OCI-M2 (cell line): ENCODE measurements at regions not wholly inside any gene's neighbourhood (a gene's known extent, or its start where the extent isn't known, plus 50 kb on each side); places are given as distances from the start of the nearest gene placed in this dataset.
"Not testable (repeated sequence)": the region's sequence is repeated elsewhere in the genome, so short reads cannot be mapped to it uniquely, and the experiment has no call there.

ENCODE experiments used
- DNase-seq: peaks from one replicate; lab custom pipeline; 2025; ENCODE audit not compliant: unreplicated experiment; lab: John Stamatoyannopoulos, UW

DNA sequence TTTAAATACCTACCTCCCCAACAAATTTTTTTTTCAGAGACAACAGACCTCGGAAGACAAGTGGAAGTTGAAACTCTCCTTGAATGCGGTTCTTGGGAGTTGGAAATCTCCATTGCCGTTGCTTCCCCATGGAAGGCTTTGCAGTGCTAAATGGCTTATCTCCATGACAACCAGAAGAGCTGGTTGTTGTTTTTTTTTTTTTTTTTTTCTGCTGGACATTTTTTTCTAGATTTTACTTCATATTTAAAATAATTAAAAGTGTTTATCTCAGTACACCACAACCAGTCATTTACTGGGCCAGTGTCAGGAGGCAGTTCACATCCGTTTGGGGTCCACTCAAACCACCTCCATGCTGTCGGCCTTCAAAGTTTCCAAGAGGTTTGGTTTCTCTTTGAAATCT is 348.5 kb upstream of the PRKCQ start:
- DNase-seq = no peak

DNA sequence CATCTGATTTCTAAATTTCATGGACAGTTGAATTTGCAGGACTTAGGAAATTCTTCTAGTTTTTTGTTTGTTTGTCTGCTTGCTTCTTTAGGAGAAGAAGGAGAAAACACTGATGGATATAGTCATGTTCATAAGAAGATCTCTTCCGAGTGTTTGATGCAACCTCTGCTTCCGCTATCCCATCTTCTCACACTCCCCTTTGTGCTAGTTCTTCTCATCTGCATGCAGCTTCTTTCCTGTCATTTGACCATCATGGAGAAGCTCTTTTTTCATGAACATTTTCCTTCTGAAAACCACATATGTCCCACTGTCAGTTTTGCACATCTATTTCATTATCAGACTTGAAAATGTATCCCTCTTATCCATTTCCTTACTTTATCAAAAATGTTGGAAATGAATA is 346.9 kb upstream of the PRKCQ start:
- DNase-seq = no peak

- DNase-seq = no peak
Measured at GRCh38 chr10:6925146-6925545, 345.1 kb upstream of the PRKCQ start.

DNA sequence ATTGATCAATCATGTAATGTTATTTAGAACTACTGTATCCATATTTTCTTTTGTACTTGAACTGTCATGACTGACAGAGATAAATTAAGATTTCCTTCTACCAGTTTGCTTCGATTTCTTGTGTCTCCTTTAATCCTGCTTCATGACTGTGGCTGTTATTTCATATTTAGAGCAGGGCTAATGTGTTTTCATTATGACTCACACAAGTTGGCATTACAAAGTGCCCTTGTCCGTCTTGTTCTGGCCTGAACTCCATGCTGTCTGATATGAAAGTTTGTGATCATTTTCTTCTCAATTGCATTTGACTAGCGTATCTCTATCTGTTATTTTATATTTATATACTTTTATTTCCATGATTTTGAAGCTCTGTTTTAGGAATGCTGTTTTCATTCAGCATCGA is 344.1 kb upstream of the PRKCQ start:
- no peak for DNase-seq

GRCh38 chr10:6921026-6921425 is 340.9 kb upstream of the PRKCQ start:
- DNase-seq = not testable (repeated sequence)

GRCh38 chr10:6920072-6921019 is 340.3 kb upstream of the PRKCQ start:
- no peak for DNase-seq

GRCh38 chr10:6919077-6919476 is 339.0 kb upstream of the PRKCQ start:
- no peak for DNase-seq

GRCh38 chr10:6918305-6918704 is 338.2 kb upstream of the PRKCQ start:
- DNase-seq = no peak

- no peak for DNase-seq
Measured at GRCh38 chr10:6917125-6917524, 337.0 kb upstream of the PRKCQ start.

DNA sequence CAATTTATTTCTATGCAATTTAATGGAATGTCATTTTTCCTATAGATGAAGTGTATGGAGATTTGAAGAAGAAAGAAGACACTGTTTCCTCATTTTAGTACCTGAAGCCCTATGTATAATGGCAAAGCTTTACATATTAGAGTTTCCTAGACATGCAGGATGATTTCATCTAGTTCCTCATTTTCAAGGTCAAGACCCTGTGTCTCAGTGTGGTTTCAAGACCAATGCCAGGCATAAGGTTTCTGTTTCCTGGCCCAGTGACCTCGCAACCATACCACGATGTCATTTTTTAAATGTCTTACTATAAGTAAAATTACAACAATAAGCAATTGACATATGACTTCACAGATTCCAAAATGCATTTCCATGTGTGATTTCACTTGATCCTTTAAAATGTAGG is 336.5 kb upstream of the PRKCQ start:
- no peak for DNase-seq

- no peak for DNase-seq
Measured at GRCh38 chr10:6915307-6915706, 335.2 kb upstream of the PRKCQ start.

DNA sequence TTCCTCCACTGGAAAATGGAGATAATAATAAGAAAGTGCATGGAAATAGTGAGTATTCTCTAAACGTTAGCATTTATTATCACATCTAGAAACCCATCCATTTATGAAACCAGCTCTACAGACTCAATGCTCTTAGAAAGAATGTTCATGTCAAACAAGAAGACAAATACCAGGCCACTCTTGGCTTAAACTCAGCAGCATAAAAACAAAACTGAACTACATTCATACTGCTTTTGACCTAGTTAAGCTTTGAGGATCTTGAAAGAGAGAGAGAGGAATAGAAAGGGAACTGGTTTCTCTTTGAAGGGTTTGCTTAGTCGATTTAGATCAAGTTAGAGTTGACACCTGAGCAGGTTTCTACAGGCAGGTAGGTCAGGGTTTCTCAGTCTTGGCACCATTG is 332.9 kb upstream of the PRKCQ start:
- DNase-seq = no peak

- DNase-seq = no peak
Measured at GRCh38 chr10:6912424-6912823, 332.3 kb upstream of the PRKCQ start.

DNA sequence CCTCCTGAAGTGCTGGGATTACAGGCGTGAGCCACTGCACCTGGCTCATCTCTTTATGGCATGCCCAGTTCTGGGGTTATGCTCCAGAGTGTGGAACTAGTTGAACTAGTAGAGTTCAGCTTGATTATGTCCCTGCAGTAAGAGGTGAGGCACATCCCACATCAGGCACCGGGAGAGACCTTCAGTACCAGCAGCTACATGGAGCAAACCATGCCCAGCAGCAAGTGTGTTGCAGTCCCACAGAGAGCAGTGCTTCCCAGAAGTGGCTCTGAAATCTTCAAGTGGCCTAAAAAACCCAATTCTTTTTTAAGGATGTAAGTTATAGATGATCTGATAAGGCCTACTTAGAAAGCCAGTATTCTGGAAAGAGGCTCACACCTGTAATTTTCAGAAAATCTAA is 331.9 kb upstream of the PRKCQ start:
- DNase-seq = no peak

DNA sequence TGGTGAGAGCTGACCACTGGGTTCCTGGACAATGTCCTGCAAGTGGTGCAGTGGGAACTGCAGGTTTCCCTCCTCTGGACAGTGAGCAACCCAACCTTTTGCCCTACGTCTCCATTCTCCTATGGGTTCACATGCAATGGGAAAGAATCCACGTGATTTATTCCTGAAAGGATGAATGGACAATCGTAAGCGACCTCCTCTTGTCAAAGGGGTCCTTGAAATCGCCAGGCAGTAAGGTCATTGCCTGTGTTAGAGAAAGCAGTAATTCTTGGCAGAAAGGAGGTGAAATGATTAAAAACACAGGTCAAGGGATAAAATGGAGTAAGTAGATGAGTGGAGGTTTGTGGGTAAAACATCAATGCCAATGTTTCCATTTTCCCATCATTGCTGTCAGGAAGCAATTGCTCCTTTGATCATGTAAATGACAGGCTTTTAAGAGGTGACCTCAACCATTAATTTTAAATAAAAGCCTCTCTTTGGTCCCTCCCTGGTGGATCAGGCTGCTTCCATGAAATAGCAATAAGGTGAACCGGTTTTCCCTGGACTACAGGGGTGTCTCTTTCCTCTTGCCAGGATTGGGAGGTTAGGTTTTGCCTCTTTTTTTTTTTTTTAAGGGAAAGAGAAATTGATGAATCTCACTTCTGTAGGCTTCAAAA is 330.0 kb upstream of the PRKCQ start:
- DNase-seq = no peak

DNA sequence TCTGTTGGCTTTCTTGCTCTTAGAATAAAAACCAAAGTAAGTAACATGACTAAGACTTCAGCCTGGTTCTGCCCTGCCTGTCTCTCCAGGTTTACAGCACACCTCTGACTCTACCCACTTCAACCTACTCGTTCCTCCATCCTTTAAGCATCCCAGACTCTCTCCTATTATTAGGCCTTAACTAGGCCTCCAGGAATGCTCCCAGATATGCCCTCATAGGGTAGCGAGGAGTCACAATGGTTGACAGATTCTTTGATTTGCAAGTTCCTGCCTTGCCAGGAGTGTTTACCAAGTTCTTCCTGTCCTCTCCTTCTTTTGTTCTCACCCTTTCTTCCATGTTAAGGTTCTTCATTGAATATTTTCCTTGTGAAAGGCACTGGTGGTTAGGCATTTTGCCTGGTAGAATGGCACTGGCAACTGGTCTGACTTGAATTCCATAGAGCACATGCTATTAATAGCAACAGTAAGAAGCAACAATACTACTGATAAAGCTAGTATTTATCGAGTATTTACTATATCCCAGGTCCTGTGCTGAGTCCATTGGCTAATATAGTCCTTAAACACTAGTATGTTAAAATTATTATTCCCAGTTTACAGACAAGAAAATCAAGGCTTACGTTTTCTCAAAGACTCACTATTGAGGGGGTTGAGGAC is 327.9 kb upstream of the PRKCQ start:
- DNase-seq = no peak

DNA sequence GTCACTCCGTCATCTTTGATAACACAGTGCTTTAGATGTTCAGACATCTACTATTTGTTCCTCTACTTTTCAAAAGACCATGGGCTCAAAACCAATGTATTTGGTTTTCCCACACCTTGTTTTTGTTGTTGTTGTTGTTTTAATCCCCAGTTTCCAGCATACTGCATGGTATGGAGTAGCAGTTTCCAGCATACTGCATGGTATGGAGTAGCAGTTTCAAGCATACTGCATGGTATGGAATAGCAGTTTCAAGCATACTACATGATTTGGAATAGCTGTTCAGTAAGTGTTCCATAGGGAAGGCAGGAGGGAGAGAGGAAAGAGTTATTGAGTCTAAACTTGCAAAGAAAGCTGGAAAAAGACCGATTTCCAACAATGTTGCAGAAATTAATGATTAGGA is 314.3 kb upstream of the PRKCQ start:
- no peak for DNase-seq

DNA sequence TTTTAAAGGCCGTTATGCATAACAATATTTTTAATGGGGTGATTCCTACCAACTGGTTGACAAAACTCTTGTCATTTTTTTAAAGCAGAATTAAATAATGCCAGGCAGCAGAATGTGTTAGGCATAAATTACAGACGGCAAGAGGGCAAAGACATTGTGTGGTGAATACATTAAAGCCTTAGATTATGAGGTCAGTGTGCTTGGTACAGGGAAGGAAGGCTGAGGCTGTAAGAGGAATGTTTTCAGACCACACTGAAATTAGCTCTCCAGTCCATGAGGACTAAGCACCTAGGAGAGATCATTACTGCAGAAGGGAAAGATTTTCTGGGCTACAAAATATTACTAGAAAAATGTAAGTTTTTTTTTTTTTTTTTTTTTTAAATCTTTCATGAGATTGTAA is 312.8 kb upstream of the PRKCQ start:
- DNase-seq = no peak

DNA sequence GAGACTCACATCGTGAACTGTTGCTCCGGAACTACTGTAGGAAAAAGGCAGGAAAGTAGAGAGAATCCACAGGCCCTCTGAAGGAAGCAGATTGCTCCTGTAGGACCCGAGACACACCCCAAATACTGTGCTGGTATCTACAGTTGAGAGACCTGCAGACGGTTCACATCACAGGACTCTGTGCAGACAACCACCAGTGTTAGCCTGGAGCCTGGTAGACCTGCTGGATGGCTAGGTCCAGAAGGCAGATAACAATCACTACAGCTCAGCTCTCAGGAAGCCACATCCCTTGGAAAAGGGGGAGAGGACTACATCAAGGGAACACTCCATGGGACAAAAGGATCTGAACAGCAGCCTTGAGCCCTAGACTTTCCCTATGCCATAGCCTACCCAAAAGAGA is 311.8 kb upstream of the PRKCQ start:
- DNase-seq = no peak

DNA sequence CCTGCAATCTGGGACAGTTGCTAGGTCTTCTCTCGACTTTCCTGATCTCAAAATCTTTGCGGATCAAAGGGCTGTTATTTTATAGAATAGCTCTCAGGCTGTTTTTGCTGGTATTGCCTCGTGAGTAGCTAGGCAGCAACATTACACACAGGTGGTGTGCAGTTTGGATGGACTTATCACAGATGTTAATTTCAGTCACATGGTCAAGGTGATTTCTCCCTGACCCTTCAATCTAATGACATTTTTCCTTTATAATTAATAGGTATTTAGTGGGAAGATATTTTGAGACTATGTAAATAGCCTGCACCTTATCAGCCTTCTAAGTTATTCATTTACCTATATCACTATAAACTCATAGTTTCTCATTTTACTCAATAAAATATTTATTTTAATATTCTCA is 309.6 kb upstream of the PRKCQ start:
- DNase-seq = no peak

GRCh38 chr10:6888434-6888833 is 308.4 kb upstream of the PRKCQ start:
- no peak for DNase-seq

- DNase-seq = no peak
Measured at GRCh38 chr10:6885284-6885683, 305.2 kb upstream of the PRKCQ start.
